LNCaP clone FGC (cell line): ENCODE measurements at regions not wholly inside any gene's neighbourhood (a gene's known extent, or its start where the extent isn't known, plus 50 kb on each side); places are given as distances from the start of the nearest gene placed in this dataset.

Experiments
- DNase-seq: peaks from one replicate; pipeline ENCODE4 v3.0.0-alpha.2; 2011; ENCODE audit warnings: low read depth
- H3K4me3 ChIP-seq: 2 replicates; pipeline ENCODE4 v1.5.1; 2011; ENCODE audit warnings: mild to moderate bottlenecking, low read depth, low read length, control low read depth
- CTCF ChIP-seq: IDR thresholded peaks from 2 replicates; pipeline ENCODE4 v1.5.1; 2012; ENCODE audit warnings: mild to moderate bottlenecking; ENCODE audit not compliant: control insufficient read depth, insufficient read depth; ENCODE audit errors: extremely low read depth

- H3K4me3 ChIP-seq, result no peak overlapping the region
- DNase-seq, result no peak
- TF ChIP-seq CTCF, result no peak
These were observed 73.8 kb upstream of the CD2AP start for GRCh38 chr6:47403801-47404200.

GRCh38 chr6:47404435-47404834, 73.2 kb upstream of the CD2AP start:
- DNase-seq, result no peak
- TF ChIP-seq CTCF, result no peak
- H3K4me3 ChIP-seq, result no peak overlapping the region

- no peak for TF ChIP-seq CTCF
- peak; percentile 13 for DNase-seq
- H3K4me3 ChIP-seq, result no peak overlapping the region
These were observed 72.3 kb upstream of the CD2AP start for GRCh38 chr6:47405273-47405672.

GRCh38 chr6:47407300-47408281, 70.0 kb upstream of the CD2AP start:
- H3K4me3 ChIP-seq, result no peak overlapping the region
- no peak for DNase-seq
- TF ChIP-seq CTCF, result no peak

- TF ChIP-seq CTCF, result peak; percentile 85
- H3K4me3 ChIP-seq, result no peak overlapping the region
- DNase-seq, result peak; percentile 44
These were observed 63.7 kb upstream of the CD2AP start for GRCh38 chr6:47413752-47414422.

GRCh38 chr6:47414423-47415167, 63.0 kb upstream of the CD2AP start:
- peak overlapping the region; percentile 4; the same call in 1 of the 2 replicates for H3K4me3 ChIP-seq
- TF ChIP-seq CTCF, result no peak
- no peak for DNase-seq
